ENCODE measurements at regions not wholly inside any gene's neighbourhood (a gene's known extent, or its start where the extent isn't known, plus 50 kb on each side); places are given as distances from the start of the nearest gene placed in this dataset.

- no peak for TF ChIP-seq CTCF (conservative IDR thresholded peaks at IDR 0.05 in 1 of 2, IDR thresholded peaks at IDR 0.05 in 1 of 2; ENCODE audit: extremely low read depth in 1 of 2, insufficient read depth in 1 of 2, low read depth in 1 of 2, low read length in 2 of 2)
- no peak for TF ChIP-seq EZH2 (IDR thresholded peaks at IDR 0.05; ENCODE audit: borderline replicate concordance, low read length)
These were observed 123.7 kb downstream of the CASP12 start for GRCh38 chr11:104774578-104774977.
